Hypothalamus (tissue), 51 donors: ENCODE measurements at regions not wholly inside any gene's neighbourhood (a gene's known extent, or its start where the extent isn't known, plus 50 kb on each side); places are given as distances from the start of the nearest gene placed in this dataset.

Experiments used
- DNase-seq, 51 donors: peaks; one replicate each; lab custom pipeline; 2025; lab: John Stamatoyannopoulos, UW

DNA sequence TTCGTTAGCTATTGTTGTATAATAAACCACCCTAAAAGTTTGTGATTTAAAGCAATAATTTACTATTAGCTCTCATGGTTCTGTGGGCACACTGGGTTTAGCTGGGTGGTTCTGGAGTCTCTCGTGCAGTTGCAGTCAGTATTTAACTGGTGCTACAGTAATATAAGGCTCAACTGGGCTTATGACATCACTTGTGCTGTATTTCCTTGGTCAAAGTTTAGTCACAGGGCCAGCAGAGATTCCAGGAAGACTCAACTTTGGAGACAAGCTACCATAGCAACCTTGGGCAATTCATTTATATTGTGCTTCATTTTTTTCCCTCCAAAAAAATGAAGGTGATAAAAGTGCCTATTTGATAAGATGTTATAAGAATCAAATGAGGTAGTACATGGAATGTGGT lies 204.2 kb upstream of the GUCY1A2 start:
- no peak for DNase-seq

DNA sequence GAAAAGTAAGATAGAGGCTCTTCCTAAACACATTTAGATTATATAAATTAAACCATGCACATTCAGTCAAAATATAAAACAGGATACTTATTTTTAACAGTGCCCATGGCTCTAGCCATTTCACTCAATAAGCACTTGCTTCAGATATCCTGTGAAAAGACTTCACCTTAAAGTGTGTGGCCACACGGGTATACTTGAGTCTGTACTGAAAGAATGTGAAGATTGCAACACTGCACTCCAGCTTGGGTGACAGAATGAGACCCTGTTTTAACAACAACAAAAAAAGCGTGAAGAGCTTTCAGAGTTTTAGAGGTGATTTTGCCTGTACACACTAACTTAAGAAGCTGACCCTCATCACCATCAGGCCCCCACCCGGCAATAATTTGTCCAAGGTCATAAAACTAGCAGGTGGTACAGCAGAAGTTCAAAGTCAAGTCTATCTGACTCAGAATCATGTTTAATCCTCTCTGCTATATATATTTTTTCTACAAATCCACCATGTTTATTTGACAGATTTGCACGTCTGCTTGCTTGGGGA lies 203.5 kb upstream of the GUCY1A2 start:
- no peak for DNase-seq

DNA sequence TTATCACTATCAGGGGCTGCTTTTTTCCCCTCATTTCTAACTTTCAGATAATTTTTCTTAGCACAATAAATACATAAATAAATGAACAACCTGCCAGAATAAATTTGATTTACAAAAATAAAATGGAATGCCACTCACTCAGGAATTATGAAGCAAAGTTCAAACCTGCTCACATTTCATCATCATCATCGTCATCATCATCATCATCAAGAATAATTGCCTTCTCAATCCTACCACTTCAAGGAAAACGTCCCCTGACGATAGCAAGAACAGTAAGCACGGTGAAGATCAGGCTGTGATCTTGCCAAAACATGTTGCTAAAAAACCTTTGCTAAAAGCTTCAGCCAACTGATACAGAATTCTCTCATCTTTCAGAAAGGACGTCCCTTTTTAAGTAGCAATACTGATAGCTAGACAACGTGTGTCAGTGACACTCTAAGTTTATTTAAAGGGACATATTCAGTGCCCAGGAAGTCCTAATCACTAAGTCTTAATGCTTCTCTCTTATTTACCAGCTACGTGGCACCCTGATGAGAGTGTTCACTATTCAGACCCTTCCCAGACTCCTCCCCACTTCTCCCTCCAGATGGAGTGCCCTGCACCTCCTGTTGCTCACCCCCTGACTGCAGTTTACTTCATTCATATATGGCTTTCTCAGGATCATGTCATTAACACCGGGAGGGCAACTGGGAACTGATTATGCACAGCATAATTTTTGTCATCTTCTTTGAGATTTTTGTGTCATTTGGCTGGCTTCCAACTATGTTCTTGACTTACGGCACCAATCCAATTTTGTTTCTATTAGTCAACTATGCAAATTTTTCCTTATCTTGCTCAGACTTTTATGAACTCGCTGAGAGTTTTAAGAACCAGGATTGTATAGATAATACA lies 200.1 kb upstream of the GUCY1A2 start:
- no peak for DNase-seq

DNA sequence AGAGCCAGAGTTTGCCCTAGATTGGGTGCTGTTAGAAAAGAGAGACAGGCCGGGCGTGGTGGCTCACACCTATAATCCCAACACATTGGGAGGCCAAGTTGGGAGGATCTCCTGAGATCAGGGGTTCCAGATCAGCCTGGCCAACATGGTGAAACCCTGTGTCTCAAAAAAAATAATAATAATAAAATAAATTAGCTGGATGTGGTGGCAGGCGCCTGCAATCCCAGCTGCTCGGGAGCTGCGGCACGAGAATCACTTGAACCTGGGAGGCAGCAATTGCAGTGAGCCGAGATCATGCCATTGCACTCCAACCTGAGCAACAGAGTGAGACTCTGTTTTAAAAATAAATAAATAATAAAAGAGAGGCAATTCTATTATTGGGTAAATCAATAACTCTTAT lies 199.2 kb upstream of the GUCY1A2 start:
- DNase-seq, result no peak

DNA sequence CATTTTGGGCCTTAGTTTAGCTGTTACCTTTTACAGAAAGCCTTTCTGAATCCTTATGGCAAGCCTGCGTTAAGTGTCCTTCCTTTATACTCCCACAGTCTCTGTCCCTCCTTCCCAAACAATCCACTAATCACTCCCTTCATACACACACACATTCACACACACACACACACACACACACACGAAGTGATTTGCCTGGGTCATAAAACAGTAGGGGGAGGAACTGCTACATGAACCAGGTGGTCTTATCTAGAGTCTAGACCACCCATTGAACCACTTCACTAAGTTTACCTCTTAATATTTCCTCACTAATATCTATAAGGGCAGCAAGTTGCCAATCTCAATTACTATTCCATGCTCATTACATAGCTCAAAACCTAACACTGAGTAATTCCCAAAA lies 196.7 kb upstream of the GUCY1A2 start:
- DNase-seq, result no peak

DNA sequence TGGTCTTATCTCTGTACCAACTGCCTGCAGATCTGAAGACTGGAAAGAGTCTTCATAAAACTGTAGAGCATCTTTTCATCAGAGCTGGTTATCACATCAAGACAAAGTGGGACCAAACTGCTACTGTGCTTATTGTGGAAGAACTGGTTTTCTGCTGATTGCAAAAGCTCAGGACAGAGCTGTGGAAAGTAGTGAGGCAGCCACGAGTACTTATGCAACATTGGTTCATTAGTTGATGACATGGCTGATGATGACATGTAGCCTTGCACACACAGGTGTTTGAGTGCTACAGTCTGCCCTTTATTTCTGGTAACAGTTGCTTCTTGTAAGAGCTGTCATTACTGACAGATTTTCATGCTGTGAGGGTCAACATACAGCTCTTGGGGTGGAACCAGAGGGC lies 185.4 kb upstream of the GUCY1A2 start:
- DNase-seq, result no peak

DNA sequence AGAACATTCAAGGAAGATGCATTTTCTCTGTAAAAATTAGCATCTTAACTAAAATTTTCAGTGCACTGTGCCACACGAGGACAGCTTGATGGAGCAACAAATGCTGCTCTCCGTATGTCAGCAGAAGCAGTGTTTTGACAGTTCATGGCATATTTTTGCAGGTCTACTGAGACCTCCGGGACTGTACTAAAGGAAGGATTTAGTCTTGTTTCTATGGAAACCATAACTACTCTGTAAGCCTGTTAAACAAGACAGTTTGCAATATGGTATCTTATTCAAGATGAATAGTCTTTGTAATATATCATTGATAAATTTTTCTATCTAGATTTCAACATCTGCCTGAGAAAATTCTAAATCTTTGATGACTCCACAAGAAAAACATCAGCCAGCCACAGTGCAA lies 184.0 kb upstream of the GUCY1A2 start:
- no peak for DNase-seq

DNA sequence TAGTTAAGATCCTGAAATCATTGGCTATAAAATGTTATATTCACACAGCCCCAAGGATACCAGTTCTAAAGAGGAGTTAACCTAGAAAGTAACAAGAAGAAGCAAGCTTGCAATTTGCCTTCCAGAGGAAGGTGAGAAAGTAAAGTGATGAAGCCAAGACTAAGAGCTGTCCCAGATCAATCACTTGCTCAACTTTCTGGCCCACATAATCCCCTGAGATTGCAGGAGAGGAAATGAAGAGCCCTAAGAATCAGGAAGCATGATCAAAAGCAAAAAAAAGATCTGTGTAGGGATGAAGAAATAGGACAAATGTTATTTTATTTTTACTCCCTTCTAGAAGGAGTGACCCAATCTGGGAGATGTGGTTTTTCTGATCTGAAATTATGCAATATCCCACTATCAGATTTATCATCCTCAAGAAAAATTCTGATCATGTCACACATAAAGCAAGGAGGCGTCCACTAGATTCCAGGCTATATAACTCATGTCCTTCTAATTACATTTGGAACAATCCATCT lies 180.3 kb upstream of the GUCY1A2 start:
- DNase-seq, result no peak

DNA sequence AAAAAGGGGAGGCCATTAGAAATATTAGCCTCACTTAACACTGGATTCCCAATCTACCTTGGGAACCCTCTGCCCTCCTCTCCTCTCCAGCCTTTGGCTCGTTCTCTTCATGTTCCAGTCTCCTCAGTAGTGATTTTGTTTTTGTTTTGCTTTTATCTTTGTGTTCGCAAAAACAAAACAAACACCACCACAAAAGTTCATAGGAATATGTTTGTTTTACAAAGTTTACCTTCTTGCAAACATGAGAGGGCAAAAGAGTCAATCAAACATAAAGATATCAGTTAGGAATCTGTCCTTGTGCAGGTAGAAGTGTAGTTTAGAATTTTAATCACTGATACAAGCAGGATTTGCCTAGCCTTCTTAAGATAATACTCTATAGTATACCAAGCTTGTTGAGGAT lies 179.7 kb upstream of the GUCY1A2 start:
- DNase-seq, result no peak

DNA sequence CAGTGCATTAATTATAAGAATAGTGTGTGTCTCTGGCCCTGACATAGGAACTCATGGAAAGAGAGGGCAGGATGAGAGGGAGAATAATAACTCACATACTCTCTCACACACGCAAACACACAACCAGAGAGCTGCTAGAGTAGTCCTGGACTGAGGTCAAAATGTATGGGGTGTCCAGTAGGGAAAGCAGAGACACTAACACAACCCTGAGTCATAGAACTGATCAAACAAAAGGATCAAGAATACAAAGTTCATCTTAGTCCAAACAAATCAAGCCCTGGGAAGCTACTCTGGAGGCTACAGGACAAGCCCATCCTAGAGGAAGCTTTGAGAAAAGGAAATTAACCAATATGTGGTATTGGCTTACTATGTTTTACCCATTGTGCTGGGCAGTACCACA lies 178.5 kb upstream of the GUCY1A2 start:
- DNase-seq, result no peak

DNA sequence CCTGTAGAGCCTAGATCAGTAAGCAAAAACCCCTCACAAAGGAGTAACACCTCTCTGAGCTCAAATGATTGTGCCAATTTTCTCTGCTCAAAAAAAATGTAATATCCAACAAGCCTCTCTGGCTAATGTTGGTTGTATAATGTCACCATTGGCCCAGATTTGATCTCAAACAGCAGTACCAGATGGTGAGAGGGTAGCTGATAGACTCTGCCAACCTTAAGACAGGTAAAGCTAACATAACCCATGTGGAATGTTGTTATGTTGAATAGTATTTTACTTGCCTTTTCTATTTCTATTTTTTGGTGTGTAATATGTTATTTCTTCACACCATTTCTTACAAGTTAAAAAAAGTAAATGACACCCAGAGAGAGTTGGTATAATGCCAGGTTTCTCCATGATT lies 166.7 kb upstream of the GUCY1A2 start:
- no peak for DNase-seq

DNA sequence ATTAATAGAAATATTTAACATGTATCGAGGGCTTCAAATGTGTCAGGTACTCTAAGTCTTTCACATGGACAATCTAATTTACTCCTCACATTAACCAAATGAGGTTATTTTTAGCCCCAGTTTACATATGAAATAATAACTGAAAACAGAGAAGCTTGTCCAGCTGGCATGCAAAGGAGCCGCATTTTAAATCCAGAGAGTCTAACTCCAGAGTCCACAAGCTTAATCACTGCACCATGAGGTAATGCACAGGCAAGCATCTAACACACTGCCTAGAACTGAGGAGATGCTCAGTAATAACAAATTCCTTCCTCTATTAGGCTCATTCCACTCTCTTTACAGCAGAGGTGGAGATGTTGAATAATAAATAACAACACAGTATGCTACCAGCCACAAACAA lies 165.7 kb upstream of the GUCY1A2 start:
- no peak for DNase-seq

DNA sequence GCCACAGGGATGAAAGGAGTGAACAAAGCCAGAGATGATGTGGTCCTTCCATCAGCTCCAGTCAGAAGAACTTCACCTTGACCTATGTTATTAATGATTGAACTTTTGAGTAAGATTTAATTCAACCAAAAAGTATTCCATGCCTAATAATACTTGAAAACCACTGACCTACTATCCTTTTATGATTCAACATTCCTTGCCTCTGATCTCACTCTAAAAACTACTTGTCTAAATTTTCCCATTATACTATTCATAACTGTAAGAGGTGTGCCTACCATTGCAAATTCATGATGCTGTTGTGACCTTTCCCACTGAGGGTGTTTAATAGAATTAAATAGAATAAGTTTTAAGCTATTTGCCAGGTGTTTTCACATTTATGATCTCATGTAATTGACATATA lies 164.7 kb upstream of the GUCY1A2 start:
- DNase-seq, result no peak

DNA sequence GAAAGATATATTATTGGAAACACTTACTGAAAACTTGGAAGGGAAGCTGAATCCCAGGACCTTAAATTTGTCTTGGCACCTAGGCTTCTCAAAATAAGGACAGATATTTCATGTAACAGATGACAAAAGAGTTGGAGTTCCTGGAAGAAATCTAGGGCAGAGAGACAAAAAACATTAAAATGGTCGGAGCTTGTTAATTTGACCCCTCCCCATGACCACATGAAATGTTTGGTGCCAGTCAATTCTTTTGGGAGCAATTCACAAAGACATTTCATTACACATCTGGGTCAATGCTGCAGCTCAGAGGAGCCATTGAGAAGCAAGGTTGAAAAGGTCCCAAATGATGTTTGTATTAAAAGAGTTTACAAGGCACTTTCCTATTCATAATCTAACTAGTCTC lies 162.0 kb upstream of the GUCY1A2 start:
- no peak for DNase-seq

DNA sequence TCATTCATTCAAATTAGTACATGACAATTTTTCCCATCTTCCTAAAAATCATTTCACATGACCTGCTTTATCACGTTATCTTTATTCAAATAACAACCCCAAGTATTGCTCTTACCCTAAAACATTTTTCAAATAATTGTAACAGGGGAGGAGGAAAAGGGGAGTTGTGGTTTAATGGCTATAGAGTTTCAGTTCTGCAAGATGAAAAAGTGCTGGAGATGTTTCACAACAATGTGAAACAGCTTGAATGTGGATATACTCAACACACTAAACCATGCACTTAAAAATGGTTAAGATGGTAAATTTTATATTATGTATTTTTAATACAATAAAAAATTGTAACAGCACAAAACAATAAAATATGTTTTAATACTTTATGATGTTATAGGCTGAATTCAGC lies 161.6 kb upstream of the GUCY1A2 start:
- no peak for DNase-seq

DNA sequence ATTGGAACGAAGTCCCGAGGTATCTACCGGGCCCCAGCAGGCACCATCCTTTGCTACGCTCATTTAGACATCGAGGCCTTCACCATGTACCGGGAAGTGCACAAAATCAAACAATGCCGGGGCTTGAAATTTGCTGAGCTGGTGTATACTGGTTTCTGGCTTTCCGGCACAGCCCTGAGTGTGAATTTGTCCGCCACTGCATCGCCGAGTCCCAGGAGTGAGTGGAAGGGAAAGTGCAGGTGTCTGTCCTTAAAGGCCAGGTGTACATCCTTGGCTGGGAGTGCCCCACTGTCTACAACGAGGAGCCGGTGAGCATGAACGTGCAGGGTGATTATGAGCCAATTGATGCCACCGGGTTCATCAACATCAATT lies 158.8 kb upstream of the GUCY1A2 start:
- no peak for DNase-seq

DNA sequence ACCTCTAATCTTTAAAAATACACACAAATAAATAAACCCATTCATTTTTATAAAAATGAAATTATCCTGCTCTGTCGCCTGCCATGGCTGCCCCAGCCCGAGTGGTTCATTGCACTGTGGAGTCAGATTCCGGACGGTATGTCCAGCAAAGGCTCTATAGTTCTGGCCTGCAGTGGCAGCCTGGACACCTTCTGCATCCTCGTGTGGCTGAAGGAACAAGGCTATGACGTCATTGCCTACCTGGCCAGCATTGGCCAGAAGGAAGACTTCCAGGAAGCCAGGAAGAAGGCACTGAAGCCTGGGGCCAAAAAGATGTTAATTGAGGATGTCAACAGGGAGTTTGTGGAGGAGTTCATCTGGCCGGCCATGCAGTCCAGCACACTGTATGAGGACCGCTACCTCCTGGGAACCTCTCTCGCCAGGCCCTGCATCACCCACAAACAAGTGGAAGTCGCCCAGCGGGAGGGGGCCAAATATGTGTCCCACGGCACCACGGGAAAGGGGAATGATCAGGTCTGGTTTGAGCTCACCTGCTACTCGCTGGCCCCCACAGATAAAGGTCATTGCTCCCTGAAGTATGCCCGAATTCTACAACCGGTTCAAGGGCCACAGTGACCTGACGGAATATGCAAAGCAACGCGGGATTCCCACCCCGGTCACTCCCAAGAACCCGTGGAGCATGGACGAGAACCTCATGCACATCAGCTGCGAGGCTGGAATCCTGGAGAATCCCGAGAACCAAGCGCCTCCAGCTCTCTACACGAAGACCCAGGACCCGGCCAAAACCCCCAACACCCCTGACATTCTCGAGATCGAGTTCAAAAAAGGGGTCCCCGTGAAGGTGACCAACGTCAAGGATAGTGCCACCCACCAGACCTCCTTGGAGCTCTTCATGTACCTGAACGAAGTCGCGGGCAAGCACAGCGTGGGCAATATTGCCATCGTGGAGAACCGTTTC lies 158.2 kb upstream of the GUCY1A2 start:
- no peak for DNase-seq

DNA sequence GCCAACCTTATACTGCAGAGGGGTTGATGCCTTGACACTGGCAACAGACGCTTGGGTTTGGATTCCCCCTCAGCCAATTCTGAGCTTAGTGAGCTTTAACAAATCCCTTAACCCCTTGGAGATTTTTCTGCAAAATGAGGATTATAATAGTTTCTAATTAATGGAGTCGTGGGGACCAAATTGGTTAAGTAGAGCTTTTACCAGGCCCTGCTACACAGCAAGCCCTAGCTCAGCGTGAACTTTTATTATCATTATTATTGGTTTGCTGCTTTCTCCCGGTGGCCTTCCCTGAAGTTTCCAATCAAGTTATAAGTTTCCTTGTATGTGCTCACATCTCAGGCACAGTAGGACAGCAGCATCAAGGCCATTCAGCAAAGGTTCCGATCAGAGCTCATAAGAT lies 156.6 kb upstream of the GUCY1A2 start:
- DNase-seq, result no peak

DNA sequence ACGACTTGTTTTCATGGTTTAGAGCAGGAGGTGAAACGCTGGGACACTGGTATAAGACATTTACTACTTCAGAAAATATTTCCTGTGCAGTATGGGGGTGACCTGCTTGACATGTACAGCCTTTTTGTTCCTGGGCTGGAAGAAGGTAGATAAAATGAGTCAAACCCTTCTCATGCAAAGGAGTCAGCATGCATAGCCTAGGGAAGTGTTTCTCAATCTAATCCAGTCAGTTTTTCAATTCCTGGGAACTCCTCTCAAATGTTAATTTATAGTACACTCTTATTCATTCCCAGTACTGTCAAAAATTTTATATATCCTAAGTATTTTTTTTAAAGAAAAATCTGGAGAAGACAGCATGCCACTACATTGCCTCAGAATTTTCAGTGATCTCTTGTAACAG lies 154.7 kb upstream of the GUCY1A2 start:
- DNase-seq, result no peak

DNA sequence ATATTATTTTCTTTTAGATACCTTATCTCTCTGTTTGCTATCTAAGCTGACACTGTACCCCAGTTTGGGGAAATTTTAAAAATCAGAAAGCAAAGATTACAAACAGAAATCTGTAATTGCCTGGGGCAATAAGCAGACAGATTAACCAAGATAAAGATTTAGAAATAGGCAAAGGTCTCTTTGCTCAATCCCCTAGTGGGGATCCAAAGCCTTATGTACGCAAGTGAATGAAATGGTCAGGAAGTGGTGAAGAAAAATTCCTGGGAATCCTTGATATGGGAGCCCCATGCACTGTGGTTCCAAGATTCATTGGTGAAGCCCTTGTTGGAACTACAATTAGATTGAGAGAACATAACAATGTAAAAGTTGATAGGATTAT lies 139.5 kb upstream of the GUCY1A2 start:
- DNase-seq, result no peak

DNA sequence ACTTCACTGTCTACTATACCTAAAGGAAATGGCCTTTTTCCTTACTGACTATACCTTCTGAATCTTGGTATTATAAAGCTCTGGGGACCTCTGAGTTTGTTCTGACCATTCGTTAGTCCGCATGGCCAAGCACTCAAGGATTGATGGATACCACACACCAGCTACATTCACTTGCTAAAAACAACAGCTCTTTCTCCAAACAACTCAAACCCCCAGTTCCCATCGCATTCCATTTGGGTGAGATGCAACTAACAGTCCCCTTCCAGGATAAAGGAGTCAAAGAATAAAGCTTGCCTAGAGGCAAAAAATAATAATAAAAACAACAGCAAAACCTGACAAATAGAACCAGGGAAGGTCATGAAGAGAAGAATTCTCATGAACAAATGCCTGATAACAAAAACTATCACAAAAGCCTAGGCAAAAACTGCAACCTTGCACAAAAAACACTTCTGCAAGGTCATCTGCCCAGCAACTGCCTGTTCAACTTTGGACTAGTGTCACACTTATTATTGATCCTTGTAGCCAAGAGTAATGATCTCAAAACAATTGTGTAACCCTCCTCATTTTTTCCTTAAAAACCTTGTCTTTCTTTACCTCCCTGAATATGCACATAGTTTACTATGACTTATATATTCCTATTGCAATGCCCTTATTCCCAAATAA lies 139.0 kb upstream of the GUCY1A2 start:
- DNase-seq, result no peak
